ENCODE measurements at regions not wholly inside any gene's neighbourhood (a gene's known extent, or its start where the extent isn't known, plus 50 kb on each side); places are given as distances from the start of the nearest gene placed in this dataset.
"Not testable (repeated sequence)": the region's sequence is repeated elsewhere in the genome, so short reads cannot be mapped to it uniquely, and the experiment has no call there.

DNA sequence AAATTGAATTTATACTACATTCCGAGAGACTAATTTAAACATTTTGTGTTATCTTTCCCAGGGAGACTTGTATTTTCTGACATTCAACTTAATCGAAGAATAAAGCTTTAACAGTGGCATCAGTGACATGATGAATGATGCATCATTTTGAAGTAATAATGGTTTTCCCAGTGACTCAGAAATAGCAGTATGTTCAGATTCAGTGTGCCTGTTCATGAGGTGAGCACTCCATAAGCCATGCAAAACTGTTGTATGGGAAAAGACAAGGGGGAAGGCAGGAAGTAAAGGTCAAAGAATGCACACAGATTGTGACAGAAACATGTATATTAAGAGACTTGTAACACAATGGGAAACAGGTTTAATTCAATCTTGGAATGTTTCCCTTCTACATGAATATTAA is 1348.2 kb upstream of the GJE1 start:
- DNase-seq = no peak

DNA sequence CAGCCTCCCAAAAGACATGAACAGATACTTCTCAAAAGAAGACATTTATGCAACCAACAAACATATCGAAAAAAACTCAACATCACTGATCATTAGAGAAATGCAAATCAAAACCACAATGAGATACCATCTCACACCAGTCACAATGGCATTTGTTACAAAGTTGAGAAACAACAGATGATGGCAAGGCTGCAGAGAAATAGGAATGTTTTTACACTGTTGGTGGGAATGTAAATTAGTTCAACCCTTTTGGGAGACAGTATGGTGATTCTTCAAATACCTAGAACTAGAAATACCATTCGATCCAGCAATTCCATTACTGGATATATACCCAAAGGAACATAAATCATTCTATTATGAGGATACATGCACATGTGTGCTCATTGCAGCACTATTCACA is 1349.2 kb upstream of the GJE1 start:
- DNase-seq = not testable (repeated sequence)

DNA sequence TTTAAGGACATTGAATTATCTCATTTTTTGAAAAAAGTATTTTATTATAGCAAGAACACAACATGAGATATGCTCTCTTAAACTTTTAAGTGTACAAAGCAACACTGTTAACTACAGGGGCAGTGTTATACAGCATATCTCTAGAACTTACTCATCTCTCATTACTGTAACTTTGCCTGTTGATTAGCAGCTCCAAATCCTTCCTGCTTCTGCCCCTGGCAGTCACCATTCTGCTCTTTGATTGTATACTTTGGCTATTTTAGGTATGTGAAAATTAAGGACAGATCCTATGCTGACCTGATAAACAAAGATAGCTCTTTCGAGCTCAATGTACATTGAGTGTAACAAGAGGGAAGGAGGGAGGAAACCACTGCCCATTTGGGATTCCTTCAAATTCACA is 1349.8 kb upstream of the GJE1 start:
- DNase-seq = no peak

DNA sequence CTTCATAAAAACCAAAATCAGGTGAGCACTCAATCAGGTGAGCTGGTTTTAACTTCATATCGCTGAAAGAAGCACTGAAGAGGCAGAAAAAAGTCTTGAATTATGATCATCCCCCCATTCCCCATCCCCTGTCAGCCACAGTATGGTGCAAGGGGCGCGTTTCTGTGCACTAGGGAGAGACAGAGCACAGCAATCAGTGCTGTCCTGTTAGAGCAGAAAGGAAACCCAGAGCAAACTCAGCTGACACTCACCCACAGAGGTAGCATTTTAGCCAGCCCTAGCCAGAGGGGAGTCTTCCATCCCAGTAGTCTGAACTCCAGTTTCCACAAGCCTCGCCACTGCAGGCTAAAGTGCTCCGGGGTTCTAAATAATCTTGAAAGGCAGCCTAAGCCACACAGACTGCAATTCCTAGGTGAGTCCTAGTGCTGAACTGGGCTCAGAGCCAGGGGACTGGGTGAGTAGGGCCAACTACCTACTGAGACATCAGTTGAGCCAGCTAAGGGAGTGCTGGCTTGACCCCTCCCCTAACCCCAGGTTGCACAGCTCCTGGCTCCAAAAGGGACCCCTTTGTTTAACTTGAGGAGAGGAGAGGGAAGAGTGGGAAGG is 1352.6 kb upstream of the GJE1 start:
- no peak for DNase-seq

DNA sequence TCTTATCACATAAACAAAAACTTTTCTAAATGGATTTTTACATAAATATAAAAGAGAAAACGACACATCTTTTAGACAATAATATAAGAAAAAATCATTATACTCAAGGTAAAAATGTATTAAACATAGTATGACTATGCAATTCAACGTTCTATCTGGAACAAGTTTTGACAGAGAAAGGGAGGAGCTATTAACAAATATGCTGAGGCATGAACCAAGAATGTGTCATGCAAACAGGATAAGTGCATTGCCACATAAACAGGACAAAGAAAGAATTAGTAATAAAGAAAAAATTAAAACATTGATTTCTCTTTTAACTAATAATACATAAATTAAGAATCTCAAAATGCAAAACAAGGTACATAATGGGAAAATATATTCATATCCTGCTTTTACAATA is 1353.4 kb upstream of the GJE1 start:
- no peak for DNase-seq

DNA sequence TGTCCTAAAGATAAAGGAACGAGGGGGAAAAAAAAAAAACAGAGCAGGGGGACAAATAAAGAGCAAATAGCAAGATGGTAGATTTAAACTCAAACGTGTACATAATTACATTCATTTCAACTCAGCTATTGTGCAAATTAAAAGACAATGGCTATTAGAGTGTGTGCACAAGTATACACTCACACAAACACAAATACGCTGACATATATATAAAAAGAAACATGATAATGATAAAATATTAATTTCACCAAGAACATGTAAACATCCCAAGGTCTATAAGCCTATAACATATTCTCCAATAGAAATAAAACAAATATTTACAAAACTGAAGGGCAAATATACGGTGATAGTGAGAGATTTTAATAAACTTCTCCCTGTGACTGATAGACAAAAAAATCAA is 1354.9 kb upstream of the GJE1 start:
- DNase-seq = no peak

DNA sequence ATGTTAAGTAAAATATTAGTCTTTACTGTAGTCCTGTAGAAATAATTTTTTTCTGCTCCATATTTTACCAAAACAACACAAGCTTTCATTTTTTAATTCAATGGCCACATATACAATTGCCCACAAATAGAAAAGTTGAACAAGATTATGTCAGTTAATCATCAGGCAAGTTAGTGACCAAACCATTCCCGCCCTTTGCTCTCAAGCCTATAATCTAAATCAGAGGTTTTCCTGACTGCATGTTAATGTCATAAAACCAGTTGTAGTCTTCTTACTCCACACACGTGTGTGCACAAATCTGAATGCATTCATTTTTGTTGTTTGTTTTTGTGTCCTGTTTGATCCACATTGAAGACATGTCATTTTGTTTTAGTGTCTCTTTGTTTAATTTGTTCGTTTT is 1357.7 kb upstream of the GJE1 start:
- DNase-seq = no peak

DNA sequence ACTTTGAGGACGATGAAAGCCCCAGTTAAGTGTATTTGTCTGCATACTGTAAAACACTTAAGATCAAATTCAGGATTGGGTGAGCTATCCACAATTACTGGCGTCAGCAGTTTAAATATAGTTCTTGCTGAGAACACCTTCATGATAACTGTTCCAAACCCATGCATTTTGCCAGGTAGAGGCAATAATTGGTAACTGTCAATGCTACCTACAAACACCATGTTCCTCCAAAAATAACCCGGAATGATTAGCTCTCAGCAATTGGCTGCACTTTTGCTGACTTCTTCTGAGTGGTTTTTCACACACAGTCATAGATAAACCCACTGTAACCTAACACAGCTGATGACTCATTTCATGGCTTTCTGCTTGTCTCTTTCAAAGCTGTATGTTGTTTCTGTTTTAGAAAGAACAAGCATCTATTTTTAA is 1358.6 kb upstream of the GJE1 start:
- DNase-seq = no peak

DNA sequence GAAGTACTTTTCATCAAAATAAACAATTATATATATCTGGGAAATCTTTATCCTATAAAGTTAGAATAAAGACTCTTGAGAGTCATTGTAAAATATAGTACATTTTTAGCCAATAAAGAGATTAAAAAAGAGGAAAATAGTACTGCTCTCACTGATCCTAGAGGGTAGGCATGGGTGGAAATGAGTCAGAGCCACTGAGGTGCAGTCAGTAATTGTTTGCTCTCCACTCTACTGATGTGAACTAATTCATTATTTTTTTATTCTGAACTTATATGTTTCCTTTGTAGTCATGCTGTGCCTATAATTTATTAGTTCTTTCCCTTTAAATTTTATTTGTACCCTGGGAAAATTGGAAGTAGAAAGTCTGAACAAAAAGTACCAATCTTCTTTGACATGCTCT is 1359.4 kb upstream of the GJE1 start:
- no peak for DNase-seq

DNA sequence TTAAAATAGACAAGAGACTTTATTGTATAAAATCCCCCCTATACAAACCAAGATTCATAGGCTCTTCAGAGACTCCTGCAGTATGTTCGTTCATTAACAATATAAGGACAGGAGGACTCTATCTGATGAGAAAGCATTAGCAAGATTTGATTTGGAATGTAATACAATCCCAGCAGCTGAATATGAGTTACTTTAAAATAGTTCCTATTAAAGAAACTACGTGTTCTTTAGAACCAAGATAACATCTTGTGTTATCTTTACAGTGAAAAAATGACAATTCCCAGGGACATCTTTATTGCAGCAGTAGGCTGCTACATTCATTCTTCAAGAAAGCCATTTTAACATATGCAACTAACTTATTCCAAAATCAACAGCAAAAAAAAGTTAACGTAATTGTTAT is 1360.1 kb upstream of the GJE1 start:
- no peak for DNase-seq

DNA sequence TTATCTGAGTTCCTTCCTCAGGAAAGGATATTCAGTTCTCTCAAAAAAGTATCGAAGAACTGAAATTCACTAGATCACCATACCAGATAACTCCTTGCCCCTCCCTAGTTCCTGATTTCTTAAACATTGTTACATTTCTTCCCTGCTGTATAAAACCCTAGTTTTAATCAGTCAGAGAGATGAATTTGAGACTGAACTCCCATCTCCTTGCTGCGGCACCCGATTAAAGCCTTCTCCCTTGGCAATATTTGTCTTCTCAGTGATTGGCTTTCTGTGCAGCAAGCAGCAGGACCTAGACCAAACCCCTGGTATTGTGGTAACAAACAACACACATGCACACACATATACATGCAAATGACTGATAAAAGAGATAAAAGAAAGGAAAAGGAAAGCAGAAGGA is 1364.6 kb upstream of the GJE1 start:
- DNase-seq = no peak

DNA sequence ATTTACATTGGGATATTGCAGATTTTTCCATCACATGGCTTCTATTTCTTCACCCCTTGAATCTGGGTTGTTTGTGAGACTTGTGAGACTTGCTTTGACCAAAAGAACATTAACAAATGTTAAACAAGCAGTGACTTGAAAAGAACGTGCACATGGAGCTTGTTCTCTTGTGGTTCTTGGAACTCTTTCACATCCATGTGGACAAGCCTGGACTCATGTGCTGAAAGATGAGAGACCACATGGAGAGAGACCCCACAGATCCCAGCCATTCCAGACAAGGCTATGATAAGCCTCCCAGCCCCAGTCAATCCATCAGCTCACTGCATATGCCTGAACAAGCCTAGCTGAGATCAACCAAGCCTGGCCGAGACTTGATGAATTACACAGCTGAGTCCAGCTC is 1365.7 kb upstream of the GJE1 start:
- no peak for DNase-seq

DNA sequence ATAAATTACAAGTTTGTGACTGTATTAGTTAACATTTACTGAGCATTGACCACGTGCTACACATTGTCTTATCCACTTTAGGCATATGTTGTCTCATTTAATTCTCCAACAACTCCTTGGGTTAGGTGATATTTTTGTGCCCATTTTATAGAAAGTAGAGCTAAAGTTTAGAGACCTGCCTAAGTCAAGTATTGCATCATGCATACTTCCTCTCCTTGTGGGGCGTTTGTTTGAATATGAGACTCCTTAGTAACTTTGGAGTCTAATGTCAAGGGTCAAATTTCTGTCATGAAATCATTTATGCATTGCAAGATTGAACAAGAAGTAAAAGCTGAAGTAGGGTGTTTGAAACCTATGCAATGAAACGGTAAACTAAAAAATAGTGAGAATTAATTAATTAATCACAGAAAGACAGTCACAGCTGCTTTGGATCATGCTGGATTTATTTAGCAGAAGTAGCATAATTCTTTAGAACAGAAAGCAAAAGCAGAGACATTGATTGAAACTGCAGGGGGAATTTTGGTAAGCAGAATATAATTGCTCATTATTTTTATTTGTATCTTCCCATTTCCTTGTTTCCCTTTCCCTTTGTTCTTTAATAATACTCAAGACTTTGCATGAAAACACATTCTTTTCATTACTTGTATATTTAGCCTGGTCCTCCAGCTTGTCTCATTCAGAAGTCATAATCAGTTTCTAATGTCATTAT is 1374.4 kb upstream of the GJE1 start:
- no peak for DNase-seq

DNA sequence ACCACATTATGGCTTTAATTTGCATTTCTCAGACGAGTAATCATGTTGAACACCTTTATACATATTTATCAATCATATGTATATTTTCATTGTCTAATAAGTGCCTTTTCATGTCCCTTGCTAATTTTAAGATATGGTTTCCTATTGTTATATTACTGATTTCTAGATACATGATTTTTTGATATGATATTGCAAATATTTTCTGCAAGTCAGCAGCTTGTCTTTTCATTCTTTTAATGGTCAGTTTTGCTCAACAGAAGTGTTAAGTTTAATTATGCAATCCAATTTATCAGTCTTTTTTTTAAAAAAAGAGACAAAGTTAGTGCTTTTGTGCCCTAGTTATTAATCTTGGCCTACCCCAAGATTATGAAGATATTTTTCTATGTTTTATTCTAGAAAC is 1377.8 kb upstream of the CITED2 start:
- no peak for DNase-seq

DNA sequence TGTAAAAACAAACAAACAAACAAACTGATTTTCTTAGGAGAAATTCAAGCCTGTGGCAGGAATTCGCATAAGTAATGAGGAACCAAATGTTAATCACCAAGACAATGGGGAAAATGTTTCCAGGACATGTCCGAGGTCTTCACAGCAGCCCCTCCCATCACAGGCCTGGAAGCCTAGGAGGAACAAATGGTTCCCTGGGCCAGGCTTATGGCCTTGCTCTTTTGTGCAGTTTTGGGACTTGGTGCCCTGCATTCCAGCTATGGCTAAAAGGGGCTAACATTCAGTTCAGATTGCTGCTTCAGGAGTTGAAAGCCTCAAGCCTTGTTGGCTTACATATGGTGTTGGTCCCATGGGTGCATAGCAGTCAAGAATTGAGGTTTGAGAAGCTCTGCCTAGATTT is 1372.7 kb upstream of the CITED2 start:
- DNase-seq = no peak

DNA sequence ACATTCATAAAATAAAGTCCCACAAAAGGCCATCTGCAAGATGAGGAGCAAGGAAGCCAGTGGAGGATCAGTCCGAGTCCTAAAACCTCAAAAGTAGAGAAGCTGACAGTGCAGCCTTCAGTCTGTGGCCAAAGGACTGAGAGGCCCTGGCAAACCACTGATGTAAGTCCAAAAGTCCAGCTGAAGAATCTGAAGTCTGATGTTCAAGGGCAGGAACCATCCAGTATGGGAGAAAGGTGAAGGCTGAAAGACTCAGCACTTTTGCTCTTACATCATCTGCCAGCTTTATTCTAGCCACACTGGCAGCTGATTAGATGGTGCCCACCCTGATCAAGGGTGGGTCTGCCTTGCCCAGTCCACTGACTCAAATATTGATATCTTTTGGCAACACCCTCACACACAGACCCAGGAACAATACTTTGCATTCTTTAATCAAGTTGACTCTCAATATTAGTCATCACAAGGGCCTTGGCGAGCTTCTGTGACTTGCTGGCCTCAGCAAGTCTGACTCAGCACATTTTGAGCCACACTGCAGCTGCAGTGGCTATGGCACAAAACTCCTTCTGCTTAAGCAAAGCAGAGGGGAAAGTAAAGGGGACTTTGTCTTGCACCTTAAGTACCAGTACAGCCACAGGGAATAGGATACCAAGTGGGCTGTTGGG is 1370.3 kb upstream of the CITED2 start:
- no peak for DNase-seq

DNA sequence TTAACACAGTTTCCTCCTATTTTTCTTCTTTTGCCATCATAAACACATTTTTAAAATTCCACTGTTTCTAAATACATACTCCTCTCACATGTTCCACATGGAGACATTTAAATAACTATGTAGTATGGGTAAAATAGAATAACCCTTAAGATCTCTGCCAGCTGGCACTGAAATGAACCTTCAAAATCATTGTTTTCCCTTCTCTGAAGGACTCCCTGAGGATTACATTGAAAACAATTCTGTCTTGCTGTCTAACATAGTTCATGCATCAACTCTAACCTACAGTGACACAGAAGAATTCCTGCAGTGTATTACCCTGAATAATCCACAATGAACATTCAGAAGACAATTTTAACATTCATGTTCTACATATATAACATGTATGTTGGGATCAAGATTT is 1361.8 kb upstream of the CITED2 start:
- no peak for DNase-seq

DNA sequence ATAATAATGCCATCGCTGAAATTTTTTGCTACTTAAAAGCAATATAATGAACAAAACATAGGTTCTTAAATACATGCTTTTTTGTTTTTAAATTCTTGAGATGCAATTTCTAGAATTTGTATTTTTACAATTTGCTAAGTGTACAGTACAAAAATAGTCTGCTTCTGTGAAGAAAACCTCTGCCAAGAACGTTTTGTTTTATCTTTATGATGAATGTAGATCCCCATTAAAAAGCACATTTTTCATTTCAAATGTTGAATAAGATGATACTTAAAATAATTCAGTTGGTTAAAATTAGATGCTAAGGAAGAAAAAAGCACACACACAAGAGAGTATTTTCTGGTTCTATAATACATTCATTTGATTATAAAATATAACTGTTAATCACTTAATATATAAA is 1358.5 kb upstream of the CITED2 start:
- DNase-seq = no peak

DNA sequence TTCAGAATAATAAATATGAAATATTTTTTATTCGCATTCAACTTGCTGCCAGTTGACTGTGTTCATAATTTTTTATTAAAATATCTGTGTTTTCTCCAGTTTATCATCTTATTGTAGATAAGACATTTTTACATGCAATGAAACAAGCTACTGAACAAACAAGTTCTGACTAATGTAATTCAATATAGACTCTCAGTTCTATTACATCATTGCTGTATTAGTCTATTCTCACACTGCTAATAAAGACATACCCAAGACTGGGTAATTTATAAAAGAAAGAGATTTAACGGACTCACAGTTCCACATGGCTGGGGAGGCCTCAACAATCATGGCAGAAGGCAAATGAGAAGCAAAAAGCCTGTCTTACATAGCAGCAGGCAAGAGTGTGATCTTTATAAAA is 1357.7 kb upstream of the CITED2 start:
- no peak for DNase-seq

DNA sequence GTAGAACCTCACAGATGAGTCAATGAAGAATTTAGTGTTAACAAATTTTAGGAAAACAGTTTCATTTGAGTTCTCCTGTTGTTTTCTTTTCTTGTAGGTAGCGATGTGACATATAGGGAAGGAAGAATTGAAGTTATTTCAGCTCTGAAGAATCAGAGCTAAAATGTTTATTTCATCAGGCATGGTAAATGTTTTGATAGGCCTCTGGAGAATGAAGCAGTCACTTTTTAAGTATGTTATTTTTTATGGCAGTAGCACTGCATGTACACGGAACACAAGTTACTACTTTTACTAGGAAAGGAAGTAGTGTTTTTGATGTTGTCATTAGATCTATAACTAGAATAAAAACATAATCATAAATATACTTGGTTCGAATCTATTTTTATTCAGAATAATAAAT is 1357.3 kb upstream of the CITED2 start:
- no peak for DNase-seq

DNA sequence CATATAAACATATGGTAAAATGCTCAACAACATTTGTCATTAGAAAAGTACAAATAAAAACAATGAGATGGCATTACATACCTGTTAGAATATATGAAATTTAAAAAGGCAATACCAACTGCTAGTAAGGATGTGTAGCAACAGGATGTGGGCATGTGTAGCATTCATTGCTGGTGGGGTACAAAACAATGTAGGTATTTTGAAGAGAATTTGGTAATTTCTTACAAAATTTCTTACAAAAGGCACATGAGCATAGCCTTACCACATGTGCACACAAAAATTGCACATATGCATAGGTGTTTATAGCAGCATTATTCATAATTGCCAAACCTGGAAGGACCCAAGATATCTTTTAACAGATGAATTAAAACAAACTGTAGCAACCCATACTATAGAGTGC is 1355.1 kb upstream of the CITED2 start:
- no peak for DNase-seq

DNA sequence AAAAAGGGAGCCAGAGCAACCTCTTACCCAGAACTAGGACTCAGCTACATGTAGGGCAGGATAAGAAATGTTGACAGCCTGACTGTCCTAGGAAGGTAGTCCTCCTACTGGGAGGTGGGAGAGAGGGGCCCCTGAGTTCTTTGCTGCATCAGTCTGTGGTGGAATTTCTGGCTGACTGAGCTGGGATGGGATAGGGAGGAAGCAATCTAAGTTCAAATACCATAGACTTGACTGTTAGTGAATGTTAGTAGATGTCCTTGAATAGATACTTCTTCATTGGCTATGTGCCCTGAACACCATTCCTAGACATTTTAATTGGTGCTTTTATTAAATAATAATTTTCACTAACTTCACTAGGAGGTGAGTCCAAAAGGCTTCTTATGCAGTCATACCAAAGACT is 1343.6 kb upstream of the CITED2 start:
- DNase-seq = no peak

DNA sequence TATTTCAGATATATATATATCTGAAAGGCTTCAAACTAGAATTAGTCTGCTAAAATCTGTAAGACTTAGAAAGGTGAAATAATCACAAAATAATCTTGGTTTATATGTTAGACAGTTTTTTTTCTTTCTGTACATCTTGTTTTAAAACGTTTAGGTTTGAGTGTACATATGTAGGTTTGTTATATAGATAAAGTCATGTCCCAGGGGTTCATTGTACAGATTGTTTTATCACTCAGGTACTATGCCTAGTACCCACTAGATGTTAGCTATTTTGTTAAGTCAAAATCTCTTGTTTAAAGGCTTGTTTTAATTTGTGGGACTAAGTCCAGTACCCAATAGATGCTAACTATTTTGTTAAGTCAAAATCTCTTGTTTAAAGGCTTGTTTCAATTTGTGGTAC is 1339.0 kb upstream of the CITED2 start:
- no peak for DNase-seq

DNA sequence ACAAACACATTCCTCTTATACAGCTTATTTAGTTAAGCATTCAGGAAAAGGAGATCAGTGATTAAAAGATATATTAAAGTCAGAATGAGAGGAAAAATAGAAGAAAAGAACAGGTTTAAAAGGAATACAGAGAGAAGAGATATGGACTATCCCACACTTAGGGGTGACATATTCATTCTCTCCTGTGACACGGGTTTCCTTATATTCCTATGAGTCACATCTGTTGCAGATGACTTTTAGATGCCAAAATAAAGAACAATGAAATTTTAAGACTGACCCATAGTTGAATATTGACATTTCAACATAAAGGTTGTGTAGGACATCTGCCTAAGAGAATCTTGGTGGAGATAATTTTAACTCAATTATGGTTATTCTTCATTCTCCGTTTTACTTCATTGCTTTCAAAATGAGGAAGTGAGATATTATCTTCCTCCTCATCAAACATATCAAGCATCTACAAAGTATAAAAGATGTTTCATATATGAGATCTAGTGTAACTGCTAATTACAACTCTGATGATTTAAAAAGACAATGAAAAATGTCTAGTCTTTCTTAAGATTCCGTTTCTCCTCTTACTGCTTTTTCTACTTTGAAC is 1336.7 kb upstream of the CITED2 start:
- DNase-seq = no peak
